HEK293T (cell line): ENCODE measurements at regions not wholly inside any gene's neighbourhood (a gene's known extent, or its start where the extent isn't known, plus 50 kb on each side); places are given as distances from the start of the nearest gene placed in this dataset.

ENCODE experiments used
- BHLHE40 ChIP-seq: fragments of 450-650 bp; IDR thresholded peaks from 2 replicates; pipeline ENCODE4 v1.6.1; 2016; ENCODE audit warnings: mild to moderate bottlenecking, moderate library complexity, borderline replicate concordance
- ELF4 ChIP-seq: fragments of 450-650 bp; IDR thresholded peaks from 2 replicates; pipeline ENCODE4 v1.6.1; 2017; ENCODE audit warnings: antibody characterized with exemption
- FOXA1 ChIP-seq: fragments of 450-650 bp; IDR thresholded peaks from 2 replicates; pipeline ENCODE4 v1.6.1; 2016; ENCODE audit warnings: mild to moderate bottlenecking
- FOXK2 ChIP-seq: fragments of 450-650 bp; IDR thresholded peaks from 2 replicates; pipeline ENCODE4 v1.6.1; 2016; ENCODE audit warnings: mild to moderate bottlenecking
- SP1 ChIP-seq: fragments of 450-650 bp; IDR thresholded peaks from 2 replicates; pipeline ENCODE4 v1.6.1; 2017

DNA sequence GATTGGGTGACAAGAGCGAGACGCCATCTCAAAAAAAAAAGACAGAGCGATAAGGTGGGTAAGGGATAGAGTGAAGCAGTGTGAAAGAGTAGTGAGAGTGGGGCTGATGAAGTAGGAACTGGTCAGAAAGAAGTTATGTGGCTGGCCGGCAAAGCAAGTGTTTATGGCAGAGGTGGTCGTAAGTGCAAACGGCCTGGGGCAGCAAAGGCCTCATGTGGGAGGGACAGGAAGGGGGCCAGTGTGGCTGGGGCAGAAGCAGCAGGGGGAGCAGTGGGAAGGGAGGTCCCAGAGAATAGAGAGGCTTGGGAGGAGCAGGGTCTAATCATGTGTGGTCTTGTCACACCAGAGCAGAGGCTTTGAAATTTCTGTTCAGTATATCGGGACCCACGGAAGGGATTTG lies 186.2 kb downstream of the HS3ST3B1 start:
- TF ChIP-seq FOXK2 (no peak), FOXA1 (no peak), BHLHE40 (no peak), ELF4 (no peak), SP1 (no peak)
